GM20000 (cell line): ENCODE measurements at regions not wholly inside any gene's neighbourhood (a gene's known extent, or its start where the extent isn't known, plus 50 kb on each side); places are given as distances from the start of the nearest gene placed in this dataset.

Source experiments
- DNase-seq: peaks from one replicate; pipeline ENCODE4 v3.0.0; 2012; ENCODE audit warnings: low spot score
- TF ChIP-seq, protein P1 (sequence below): IDR thresholded peaks from 2 replicates; pipeline ENCODE4 v1.5.1; 2012; ENCODE audit warnings: mild to moderate bottlenecking, control low read depth; ENCODE audit errors: extremely low read depth, missing control alignments

DNA sequence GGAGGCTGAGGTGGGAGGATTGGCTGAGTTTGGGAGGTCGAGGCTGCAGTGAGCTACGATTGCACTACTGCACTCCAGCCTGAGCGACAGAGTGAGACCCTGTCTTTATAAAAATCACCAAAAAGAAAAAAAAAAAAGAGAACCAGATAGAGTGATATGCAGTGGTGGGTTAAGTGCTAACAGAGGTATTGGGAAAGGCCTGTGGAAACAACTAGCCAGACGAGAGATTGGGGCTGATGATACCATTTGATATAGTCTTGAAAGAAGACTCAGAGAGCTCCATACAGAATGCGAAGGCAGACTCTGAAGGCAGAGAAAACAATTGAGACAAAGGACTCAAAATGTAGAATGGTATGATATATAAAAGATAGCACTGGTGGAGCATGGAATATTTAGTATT lies 134.1 kb downstream of the CDC42EP3 start:
- TF ChIP-seq, protein P1, sequence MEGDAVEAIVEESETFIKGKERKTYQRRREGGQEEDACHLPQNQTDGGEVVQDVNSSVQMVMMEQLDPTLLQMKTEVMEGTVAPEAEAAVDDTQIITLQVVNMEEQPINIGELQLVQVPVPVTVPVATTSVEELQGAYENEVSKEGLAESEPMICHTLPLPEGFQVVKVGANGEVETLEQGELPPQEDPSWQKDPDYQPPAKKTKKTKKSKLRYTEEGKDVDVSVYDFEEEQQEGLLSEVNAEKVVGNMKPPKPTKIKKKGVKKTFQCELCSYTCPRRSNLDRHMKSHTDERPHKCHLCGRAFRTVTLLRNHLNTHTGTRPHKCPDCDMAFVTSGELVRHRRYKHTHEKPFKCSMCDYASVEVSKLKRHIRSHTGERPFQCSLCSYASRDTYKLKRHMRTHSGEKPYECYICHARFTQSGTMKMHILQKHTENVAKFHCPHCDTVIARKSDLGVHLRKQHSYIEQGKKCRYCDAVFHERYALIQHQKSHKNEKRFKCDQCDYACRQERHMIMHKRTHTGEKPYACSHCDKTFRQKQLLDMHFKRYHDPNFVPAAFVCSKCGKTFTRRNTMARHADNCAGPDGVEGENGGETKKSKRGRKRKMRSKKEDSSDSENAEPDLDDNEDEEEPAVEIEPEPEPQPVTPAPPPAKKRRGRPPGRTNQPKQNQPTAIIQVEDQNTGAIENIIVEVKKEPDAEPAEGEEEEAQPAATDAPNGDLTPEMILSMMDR = no peak
- DNase-seq = no peak

DNA sequence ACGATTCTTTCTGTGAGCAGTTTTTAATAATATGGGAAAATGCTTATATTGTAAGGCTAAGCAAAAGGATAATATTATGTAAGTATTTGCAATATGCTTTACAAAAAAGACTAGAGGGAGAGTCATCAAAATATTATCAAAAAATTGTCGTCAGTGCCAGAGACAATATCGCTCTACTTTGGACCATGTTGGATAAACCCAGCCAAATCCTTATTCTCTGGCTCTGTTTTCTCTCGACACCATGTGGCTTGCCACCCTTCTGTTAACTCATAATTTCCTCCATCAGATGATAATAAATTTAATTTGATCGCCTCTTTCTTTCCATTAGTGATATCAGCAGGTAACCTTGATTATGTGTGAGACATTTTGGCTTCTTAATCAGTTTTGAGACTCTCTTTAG lies 129.9 kb downstream of the CDC42EP3 start:
- no peak for DNase-seq
- TF ChIP-seq, protein P1 = no peak

DNA sequence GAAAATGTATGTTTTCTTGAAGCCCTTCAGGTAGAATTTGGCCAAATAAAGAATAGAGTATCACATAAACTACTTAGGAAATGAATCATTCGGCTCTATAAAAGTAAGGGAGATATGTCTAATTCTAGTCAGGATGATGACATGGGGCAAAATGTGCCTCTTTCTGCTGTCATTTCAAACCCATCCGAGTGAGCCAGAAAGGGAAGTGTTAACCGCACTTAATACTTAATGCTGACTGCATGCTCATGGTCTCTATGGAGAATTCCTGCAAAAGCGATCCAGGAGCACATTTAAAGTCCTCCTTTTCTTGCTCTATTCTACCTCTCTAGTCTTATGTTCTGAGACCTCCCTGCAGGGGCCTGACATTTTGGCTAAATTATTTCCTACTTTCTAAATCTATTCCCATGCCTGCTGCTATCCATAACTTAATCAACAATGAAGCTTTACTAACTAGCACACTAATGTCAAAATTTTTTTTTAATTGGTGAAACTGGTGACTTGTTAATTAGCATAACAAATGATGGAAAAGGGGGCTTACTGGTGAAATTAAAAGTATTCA lies 127.4 kb downstream of the CDC42EP3 start:
- DNase-seq = no peak
- TF ChIP-seq, protein P1 = no peak

DNA sequence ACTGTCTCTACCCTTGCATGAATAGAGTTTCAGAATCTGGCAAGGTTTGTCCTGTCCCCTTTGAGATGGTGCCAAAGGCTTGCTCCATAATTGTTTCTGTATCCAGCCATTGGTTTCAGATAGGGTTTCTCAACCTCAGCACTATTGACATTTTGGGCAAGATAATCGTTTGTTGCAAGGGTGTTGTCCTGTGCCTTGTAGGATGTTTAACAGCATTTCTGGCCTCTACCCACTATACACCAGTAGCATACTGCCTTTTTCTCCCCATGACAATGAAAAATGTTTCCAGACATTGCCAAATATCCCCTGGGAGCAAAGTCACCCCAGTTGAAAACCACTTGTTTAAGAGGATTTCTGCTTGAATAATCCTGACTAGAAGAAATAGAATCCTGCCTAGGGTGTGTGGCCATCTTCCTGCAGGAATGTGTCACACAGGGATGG lies 126.8 kb downstream of the CDC42EP3 start:
- no peak for DNase-seq
- TF ChIP-seq, protein P1 = no peak

DNA sequence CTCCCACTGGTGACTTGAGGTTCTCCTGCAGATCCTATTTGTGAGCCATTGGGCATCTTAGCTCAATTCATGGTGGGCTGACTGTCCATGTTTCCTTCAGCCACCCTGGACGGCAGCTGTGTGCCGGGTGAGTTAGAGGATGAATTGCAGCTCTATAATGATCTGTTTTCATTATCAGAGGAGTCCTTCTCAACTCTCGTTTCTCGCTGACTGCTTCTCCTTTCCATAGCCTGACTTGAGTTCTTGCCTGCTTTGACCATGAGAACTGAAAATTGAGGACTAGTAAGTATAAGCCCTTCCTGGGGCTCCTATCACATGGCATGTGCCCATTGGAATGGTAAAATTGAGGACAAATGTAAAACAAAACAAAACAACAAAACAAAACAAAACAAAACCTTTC lies 121.8 kb downstream of the CDC42EP3 start:
- peak; percentile 29 for DNase-seq
- TF ChIP-seq, protein P1 = no peak

DNA sequence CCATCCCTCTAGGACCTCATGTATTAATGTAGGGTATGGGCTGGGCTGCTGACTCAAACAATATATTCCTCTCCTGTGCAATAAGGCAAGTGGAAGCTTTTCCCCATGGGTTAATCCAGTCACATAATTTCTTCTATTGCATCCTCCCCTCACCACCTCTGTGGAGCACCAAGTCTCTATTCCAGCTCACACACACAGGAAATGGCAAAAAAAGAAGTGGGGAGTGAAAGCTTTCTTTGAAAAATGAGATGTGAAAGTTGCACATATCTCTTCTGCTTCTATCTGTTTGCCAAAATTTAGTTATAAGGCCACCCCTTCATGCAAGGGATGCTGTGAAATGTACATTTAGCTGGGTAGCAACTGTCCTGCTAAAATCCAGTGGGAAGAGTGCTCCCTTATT lies 121.3 kb downstream of the CDC42EP3 start:
- DNase-seq = no peak
- TF ChIP-seq, protein P1 = no peak

DNA sequence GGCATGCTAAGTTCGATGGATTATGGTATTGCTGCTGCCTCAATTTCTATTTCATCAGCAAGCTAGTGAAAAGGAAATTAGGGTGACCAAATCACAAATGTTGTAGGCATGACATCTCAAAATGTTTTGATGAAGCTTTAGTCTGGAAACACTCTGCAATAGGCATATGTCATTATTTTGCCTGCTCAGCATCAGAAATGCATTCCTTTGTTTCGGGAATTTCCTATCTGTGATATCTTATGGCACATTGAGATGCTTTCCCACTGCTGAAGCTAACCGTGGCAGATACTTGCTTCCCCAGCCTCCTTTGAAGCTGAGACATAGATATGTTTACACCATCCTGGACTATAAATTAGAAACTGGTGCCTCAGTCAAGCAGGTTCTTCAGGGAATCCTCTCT lies 119.7 kb downstream of the CDC42EP3 start:
- TF ChIP-seq, protein P1 = no peak

More for the DNA sequence above, 119.7 kb downstream of the CDC42EP3 start:
- no peak for DNase-seq
